Cardiac muscle cell (in vitro differentiated cells and primary cell): ENCODE measurements at regions not wholly inside any gene's neighbourhood (a gene's known extent, or its start where the extent isn't known, plus 50 kb on each side); places are given as distances from the start of the nearest gene placed in this dataset.

Experiments
- DNase-seq, 2 donors: peaks; one replicate each; pipeline versions ENCODE4 v3.0.0 to v3.0.0-alpha.2; 2010 to 2017; ENCODE audit warnings: low read depth in 1 of 2, low spot score in 1 of 2
- H3K27ac ChIP-seq: fragments of 200-600 bp; sonication (generic); 2 replicates; pipeline ENCODE4 v1.5.1; 2016
- H3K27me3 ChIP-seq: fragments of 200-600 bp; sonication (generic); 2 replicates; pipeline ENCODE4 v1.6.0; 2016; ENCODE audit warnings: control low read depth
- H3K36me3 ChIP-seq: fragments of 200-600 bp; sonication (generic); 2 replicates; pipeline ENCODE4 v1.5.1; 2016; ENCODE audit warnings: control low read depth
- H3K4me1 ChIP-seq: fragments of 200-600 bp; sonication (generic); 2 replicates; pipeline ENCODE4 v1.8.1; 2017; ENCODE audit warnings: low read depth, mild to moderate bottlenecking, mixed run types
- H3K4me3 ChIP-seq: fragments of 200-600 bp; sonication (generic); 2 replicates; pipeline ENCODE4 v1.5.1; 2016; ENCODE audit warnings: mild to moderate bottlenecking
- H3K9me3 ChIP-seq: fragments of 200-600 bp; sonication (generic); 2 replicates; pipeline ENCODE4 v1.5.1; 2017; ENCODE audit warnings: low read depth, mild to moderate bottlenecking, control low read depth
- CTCF ChIP-seq: IDR thresholded peaks from 2 replicates; pipeline ENCODE4 v1.5.1; 2012; ENCODE audit warnings: low read depth, mild to moderate bottlenecking, low read length

GRCh38 chr12:91866566-91866965 lies 279.1 kb downstream of the BTG1 start:
- no peaks in the 10 kb centered on the region for H3K9me3 ChIP-seq
- H3K36me3 ChIP-seq, result no peaks in the 10 kb centered on the region
- no peaks in the 10 kb centered on the region for H3K27me3 ChIP-seq
- H3K4me3 ChIP-seq, result no peak overlapping the region
- H3K4me1 ChIP-seq, result no peaks in the 10 kb centered on the region
- H3K27ac ChIP-seq, result no peak overlapping the region
- no peak for DNase-seq
- TF ChIP-seq CTCF, result no peak

- Histone ChIP-seq H3K4me3 (no peak overlapping the region), H3K27me3 (no peaks in the 10 kb centered on the region), H3K27ac (no peak overlapping the region), H3K9me3 (no peaks in the 10 kb centered on the region), H3K4me1 (no peaks in the 10 kb centered on the region), H3K36me3 (no peaks in the 10 kb centered on the region)
- no peak for DNase-seq
- no peak for TF ChIP-seq CTCF
Measured at GRCh38 chr12:91863702-91864101, 281.9 kb downstream of the BTG1 start.

- no peak for DNase-seq
- H3K4me1 ChIP-seq, result no peaks in the 10 kb centered on the region
- no peaks in the 10 kb centered on the region for H3K9me3 ChIP-seq
- H3K27ac ChIP-seq, result no peak overlapping the region
- no peaks in the 10 kb centered on the region for H3K36me3 ChIP-seq
- no peak for TF ChIP-seq CTCF
- no peaks in the 10 kb centered on the region for H3K27me3 ChIP-seq
- no peak overlapping the region for H3K4me3 ChIP-seq
Measured at GRCh38 chr12:91861554-91861953, 284.1 kb downstream of the BTG1 start.

GRCh38 chr12:91859347-91859746 lies 286.3 kb downstream of the BTG1 start:
- no peaks in the 10 kb centered on the region for H3K4me1 ChIP-seq
- no peaks in the 10 kb centered on the region for H3K9me3 ChIP-seq
- no peak overlapping the region for H3K27ac ChIP-seq
- no peak for DNase-seq
- no peaks in the 10 kb centered on the region for H3K36me3 ChIP-seq
- no peak overlapping the region for H3K4me3 ChIP-seq
- no peak for TF ChIP-seq CTCF
- H3K27me3 ChIP-seq, result no peaks in the 10 kb centered on the region

- Histone ChIP-seq H3K9me3 (no peaks in the 10 kb centered on the region), H3K4me3 (no peak overlapping the region), H3K27me3 (no peaks in the 10 kb centered on the region), H3K27ac (no peak overlapping the region), H3K4me1 (no peaks in the 10 kb centered on the region), H3K36me3 (no peaks in the 10 kb centered on the region)
- DNase-seq, result no peak
- no peak for TF ChIP-seq CTCF
Measured at GRCh38 chr12:91857813-91858542, 287.7 kb downstream of the BTG1 start.

- Histone ChIP-seq H3K27me3 (no peaks in the 10 kb centered on the region), H3K9me3 (no peaks in the 10 kb centered on the region), H3K4me1 (no peaks in the 10 kb centered on the region), H3K4me3 (no peak overlapping the region), H3K36me3 (no peaks in the 10 kb centered on the region), H3K27ac (no peak overlapping the region)
- TF ChIP-seq CTCF, result no peak
- peak in 1 of 2 donors; percentile 48 for DNase-seq
Measured at GRCh38 chr12:91854725-91855124, 290.9 kb downstream of the BTG1 start.
